Caco-2 (cell line): ENCODE measurements at regions not wholly inside any gene's neighbourhood (a gene's known extent, or its start where the extent isn't known, plus 50 kb on each side); places are given as distances from the start of the nearest gene placed in this dataset.

ENCODE experiments used
- BruUV-seq: library from RNA; stranded (reverse); fragments of 400-500 nt; replicated peaks from 2 replicates; lab custom pipeline; 2021; lab: Mats Ljungman, UMichigan
- CTCF ChIA-PET: fragments of 300-600 bp; sonication (Branson Sonifier 250); formaldehyde crosslinking; loops from one replicate; lab custom pipeline; 2022; ENCODE audit warnings: antibody characterized with exemption; lab: Charles Lee
- POLR2A ChIA-PET: fragments of 300-600 bp; sonication (Branson Sonifier 250); formaldehyde crosslinking; loops from one replicate; lab custom pipeline; 2022; ENCODE audit warnings: antibody characterized with exemption; lab: Charles Lee
- DNase-seq, 2 experiments: peaks; one replicate each; pipeline versions ENCODE4 v3.0.0 to v3.0.0-alpha.2; 2020 to 2022
- H3K27me3 ChIP-seq: replicated peaks from 2 replicates; pipeline ENCODE4 v1.6.0; 2011; ENCODE audit warnings: low read length; ENCODE audit not compliant: control insufficient read depth, insufficient read depth
- H3K36me3 ChIP-seq: 2 replicates; pipeline ENCODE4 v1.5.1; 2011; ENCODE audit warnings: low read length; ENCODE audit not compliant: control insufficient read depth, insufficient read depth
- H3K4me1 ChIP-seq: fragments of 250-450 bp; sonication (Bioruptor Pico); 2 replicates; pipeline ENCODE4 v1.5.1; 2020; ENCODE audit warnings: mild to moderate bottlenecking
- H3K4me3 ChIP-seq: 2 replicates; pipeline ENCODE4 v1.5.1; 2011; ENCODE audit warnings: low read depth, mild to moderate bottlenecking, control low read depth, low read length
- H3K9me3 ChIP-seq: fragments of 250-450 bp; sonication (Bioruptor Pico); 2 replicates; pipeline ENCODE4 v1.5.1; 2020; ENCODE audit warnings: mild to moderate bottlenecking, moderate library complexity
- H3K27ac Mint-ChIP-seq: one replicate; pipeline ENCODE4 v1.8.0; 2022; ENCODE audit warnings: mixed read lengths; ENCODE audit not compliant: unreplicated experiment
- H3K27me3 Mint-ChIP-seq: one replicate; pipeline ENCODE4 v1.8.0; 2022; ENCODE audit warnings: mixed read lengths; ENCODE audit not compliant: insufficient read depth, unreplicated experiment
- H3K36me3 Mint-ChIP-seq: one replicate; pipeline ENCODE4 v1.8.0; 2022; ENCODE audit warnings: mild to moderate bottlenecking, mixed read lengths; ENCODE audit not compliant: insufficient read depth, unreplicated experiment
- H3K4me1 Mint-ChIP-seq: one replicate; pipeline ENCODE4 v1.8.0; 2022; ENCODE audit warnings: low read depth, mixed read lengths; ENCODE audit not compliant: unreplicated experiment
- H3K4me3 Mint-ChIP-seq: one replicate; pipeline ENCODE4 v1.8.0; 2022; ENCODE audit warnings: mild to moderate bottlenecking, moderate library complexity, mixed read lengths; ENCODE audit not compliant: unreplicated experiment
- H3K9me3 Mint-ChIP-seq: one replicate; pipeline ENCODE4 v1.8.0; 2022; ENCODE audit warnings: mixed read lengths; ENCODE audit not compliant: unreplicated experiment
- CTCF ChIP-seq, 2 experiments: fragments of 200-600 bp in 1 of 2; IDR thresholded peaks; 1 replicate in 1 of 2; 2 replicates in 1 of 2; pipeline versions ENCODE4 v1.5.1 to v1.8.0; 2011 to 2022; ENCODE audit warnings: antibody characterized with exemption in 1 of 2, control low read depth in 1 of 2, inconsistent platforms in 1 of 2, low read depth in 1 of 2, low read length in 1 of 2, mild to moderate bottlenecking in 1 of 2, moderate library complexity in 1 of 2; ENCODE audit not compliant: insufficient read depth in 1 of 2, severe bottlenecking in 1 of 2, unreplicated experiment in 1 of 2
- intact Hi-C: fragments of 100-400 bp; cut with micrococcal nuclease; formaldehyde crosslinking; loops from one replicate; pipeline ENCODE4 v1.10.0; 2022; ENCODE audit not compliant: unreplicated experiment

GRCh38 chr6:86595641-86596040 is 341.7 kb upstream of the HTR1E start:
- H3K4me1 Mint-ChIP-seq, result no peaks in the 10 kb centered on the region
- no peaks in the 10 kb centered on the region for H3K9me3 Mint-ChIP-seq
- H3K36me3 ChIP-seq, result no peaks in the 10 kb centered on the region
- no peaks in the 10 kb centered on the region for H3K27me3 ChIP-seq
- CTCF ChIA-PET, result no interaction called here
- H3K4me1 ChIP-seq, result no peaks in the 10 kb centered on the region
- no peak overlapping the region for H3K4me3 Mint-ChIP-seq
- TF ChIP-seq CTCF (IDR thresholded peaks at IDR 0.05; ENCODE audit: insufficient read depth in 1 of 2, low read depth in 1 of 2, low read length in 1 of 2, severe bottlenecking in 1 of 2, unreplicated experiment in 1 of 2), result no peak
- no peak for DNase-seq
- H3K27me3 Mint-ChIP-seq, result no peaks in the 10 kb centered on the region
- no peaks in the 10 kb centered on the region for H3K36me3 Mint-ChIP-seq
- H3K27ac Mint-ChIP-seq, result no peak overlapping the region
- H3K9me3 ChIP-seq, result no peaks in the 10 kb centered on the region
- POLR2A ChIA-PET, result no interaction called here
- intact Hi-C loops, result no loop called here
- H3K4me3 ChIP-seq, result no peak overlapping the region
- BruUV-seq, result no TSS peak

DNA sequence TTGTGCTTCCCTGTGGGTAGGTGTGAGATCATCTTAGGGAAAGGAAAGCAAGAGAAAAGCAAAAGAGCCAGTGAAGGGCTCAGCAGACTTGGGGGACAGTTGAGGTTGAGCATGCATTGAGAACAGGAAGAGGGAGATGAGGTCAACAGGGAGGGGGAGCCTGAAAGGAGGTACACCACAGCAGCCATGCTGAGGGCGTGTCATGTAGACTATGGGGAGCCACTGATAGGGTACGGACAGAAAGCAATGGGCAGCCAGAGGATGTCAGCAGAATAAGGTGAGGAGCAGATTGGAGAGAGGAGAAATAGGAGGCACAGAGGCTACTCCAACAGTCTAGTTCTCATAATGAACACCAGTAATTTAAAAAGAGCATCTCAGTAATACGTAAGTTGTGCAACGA is 351.1 kb upstream of the HTR1E start:
- no peak overlapping the region for H3K27ac Mint-ChIP-seq
- no peak for DNase-seq
- Histone ChIP-seq H3K4me3 (no peak overlapping the region), H3K36me3 (no peaks in the 10 kb centered on the region), H3K9me3 (peaks cover 4% of the 10 kb centered on the region; the same call in 1 of the 2 replicates), H3K4me1 (no peaks in the 10 kb centered on the region), H3K27me3 (no peaks in the 10 kb centered on the region)
- no TSS peak for BruUV-seq
- ChIA-PET CTCF (no interaction called here), POLR2A (no interaction called here)
- H3K4me3 Mint-ChIP-seq, result no peak overlapping the region
- intact Hi-C loops, result no loop called here
- H3K36me3 Mint-ChIP-seq, result no peaks in the 10 kb centered on the region
- peaks cover 12% of the 10 kb centered on the region for H3K9me3 Mint-ChIP-seq
- no peaks in the 10 kb centered on the region for H3K27me3 Mint-ChIP-seq
- H3K4me1 Mint-ChIP-seq, result no peaks in the 10 kb centered on the region
- no peak for TF ChIP-seq CTCF (IDR thresholded peaks at IDR 0.05; ENCODE audit: insufficient read depth in 1 of 2, low read depth in 1 of 2, low read length in 1 of 2, severe bottlenecking in 1 of 2, unreplicated experiment in 1 of 2)

- no peak for DNase-seq
- CTCF ChIA-PET, result no interaction called here
- Mint-ChIP-seq H3K36me3 (no peaks in the 10 kb centered on the region), H3K9me3 (peaks cover 29% of the 10 kb centered on the region), H3K27me3 (no peaks in the 10 kb centered on the region), H3K27ac (no peak overlapping the region), H3K4me1 (no peaks in the 10 kb centered on the region), H3K4me3 (no peak overlapping the region)
- POLR2A ChIA-PET, result no interaction called here
- Histone ChIP-seq H3K4me3 (no peak overlapping the region), H3K36me3 (no peaks in the 10 kb centered on the region), H3K4me1 (no peaks in the 10 kb centered on the region), H3K9me3 (peaks cover 4% of the 10 kb centered on the region; the same call in 1 of the 2 replicates), H3K27me3 (no peaks in the 10 kb centered on the region)
- no TSS peak for BruUV-seq
- TF ChIP-seq CTCF (IDR thresholded peaks at IDR 0.05; ENCODE audit: insufficient read depth in 1 of 2, low read depth in 1 of 2, low read length in 1 of 2, severe bottlenecking in 1 of 2, unreplicated experiment in 1 of 2), result no peak
- intact Hi-C loops, result no loop called here
Observed at GRCh38 chr6:86581833-86582232, 355.5 kb upstream of the HTR1E start.
